Stimulated activated naive B cell treated with anti-CD40 and anti-IgM and Interleukin-4, amounts not matched to agents 10 μg/mL and 1 μg/mL and 100 μg/mL, for 72 hours (primary cell): ENCODE measurements at regions not wholly inside any gene's neighbourhood (a gene's known extent, or its start where the extent isn't known, plus 50 kb on each side); places are given as distances from the start of the nearest gene placed in this dataset.

Source experiments
- ATAC-seq, 2 donors: fragments of 150-1000 bp; cut with Tn5 transposase; replicated peaks; 2 replicates each; pipeline ENCODE4 v1.10.0; 2021; ENCODE audit warnings: moderate library complexity in 1 of 2
- DNase-seq: peaks from one replicate; pipeline ENCODE4 v3.0.0; 2021
- H3K27ac Mint-ChIP-seq: one replicate; pipeline ENCODE4 v1.8.0; 2022; ENCODE audit warnings: mild to moderate bottlenecking, mixed read lengths
- H3K27me3 Mint-ChIP-seq, 2 donors: one replicate each; pipeline ENCODE4 v1.8.0; 2022; ENCODE audit warnings: mixed read lengths in 2 of 2
- H3K36me3 Mint-ChIP-seq, 2 donors: one replicate each; pipeline ENCODE4 v1.8.0; 2022; ENCODE audit warnings: mixed read lengths in 2 of 2, mild to moderate bottlenecking in 1 of 2
- H3K4me1 Mint-ChIP-seq, 2 donors: one replicate each; pipeline ENCODE4 v1.8.0; 2022; ENCODE audit warnings: mixed read lengths in 2 of 2, mild to moderate bottlenecking in 1 of 2
- H3K4me3 Mint-ChIP-seq, 2 donors: one replicate each; pipeline ENCODE4 v1.8.0; 2022; ENCODE audit warnings: mild to moderate bottlenecking in 2 of 2, mixed read lengths in 2 of 2, moderate library complexity in 1 of 2
- H3K9me3 Mint-ChIP-seq, 2 donors: one replicate each; pipeline ENCODE4 v1.8.0; 2022; ENCODE audit warnings: mixed read lengths in 2 of 2, mild to moderate bottlenecking in 1 of 2

DNA sequence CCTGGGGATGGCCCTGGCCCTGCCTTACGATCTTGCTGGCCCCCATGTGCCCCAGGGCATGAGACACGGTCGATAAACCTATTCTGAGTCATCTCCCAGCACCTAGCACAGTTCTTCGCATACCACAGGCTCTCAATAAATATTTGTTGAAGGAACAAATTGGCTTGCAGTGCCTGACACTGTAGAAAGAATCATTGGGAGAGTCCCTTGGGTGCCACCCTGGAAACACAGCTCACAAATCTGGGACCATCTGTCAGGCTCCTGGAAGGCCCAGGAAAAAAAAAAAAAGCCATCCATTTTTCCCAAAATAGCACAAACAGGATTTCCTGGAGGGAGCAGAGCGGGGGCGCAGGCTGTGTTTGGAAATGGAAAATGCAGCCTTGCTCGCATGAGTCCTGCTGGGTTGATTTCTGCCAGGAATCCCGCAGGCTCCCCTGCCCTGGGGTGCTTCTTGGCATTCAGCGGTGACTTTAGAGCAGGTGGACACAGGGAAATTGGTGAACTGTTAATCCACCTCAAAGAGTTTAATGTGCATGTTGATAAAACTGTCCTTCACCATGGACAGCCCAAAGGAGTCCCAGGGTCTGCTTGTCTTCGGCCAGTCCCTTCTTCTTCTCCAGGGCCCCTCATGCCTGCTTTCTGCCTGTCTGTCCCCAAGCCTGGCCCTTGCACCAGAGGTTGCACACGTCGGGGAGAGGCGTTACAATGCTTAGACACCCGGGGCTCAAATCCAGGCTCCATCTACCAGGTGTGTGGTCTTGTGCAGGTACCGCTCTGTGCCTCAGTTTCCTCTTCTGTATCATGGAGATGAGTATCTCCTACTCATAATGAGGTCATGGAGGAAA, 106.1 kb upstream of the RFLNA start:
- ATAC-seq (no peak), DNase-seq (no peak)
- Mint-ChIP-seq H3K36me3 (no peaks in the 10 kb centered on the region), H3K27me3 (peaks cover 0 to 5% of the 10 kb centered on the region in 2 donors), H3K9me3 (peaks cover 3 to 6% of the 10 kb centered on the region in 2 donors), H3K4me3 (no peak overlapping the region), H3K27ac (no peak overlapping the region), H3K4me1 (no peaks in the 10 kb centered on the region)

DNA sequence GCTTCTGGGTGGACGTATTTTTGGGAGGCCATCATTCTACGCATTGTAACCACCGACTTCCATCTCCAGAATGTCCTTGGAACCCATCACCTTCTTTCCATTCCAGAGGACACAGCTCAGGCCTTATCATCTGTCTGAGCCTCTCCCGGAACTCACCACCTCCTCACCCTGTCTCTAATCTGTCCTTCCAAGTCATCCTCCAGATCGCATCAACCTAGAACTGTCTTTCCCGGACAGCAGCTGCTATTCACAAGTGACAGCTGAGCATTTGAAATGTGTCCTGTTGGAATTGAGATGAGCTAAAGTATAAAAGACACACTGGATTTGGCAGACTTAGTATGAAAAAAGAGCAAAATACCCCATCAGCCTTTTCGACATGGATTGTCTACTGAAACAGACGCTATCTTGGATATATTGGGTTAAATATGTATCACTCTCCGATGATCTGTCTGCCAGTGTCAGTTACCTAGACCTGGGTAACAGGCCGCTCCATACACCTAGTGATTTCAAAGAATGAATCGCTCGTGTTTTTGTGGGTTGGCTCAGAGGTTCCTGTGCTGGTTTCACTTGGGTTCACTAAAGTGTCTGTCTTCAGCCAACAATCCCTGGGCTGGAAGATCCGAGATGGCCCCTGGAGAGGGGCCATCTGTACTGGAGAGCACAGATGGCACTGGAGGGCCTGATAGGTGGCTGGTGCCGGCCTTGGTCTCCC, 104.4 kb upstream of the RFLNA start:
- H3K36me3 Mint-ChIP-seq, result no peaks in the 10 kb centered on the region
- H3K4me1 Mint-ChIP-seq, result no peaks in the 10 kb centered on the region
- DNase-seq (no peak), ATAC-seq (no peak)
- H3K4me3 Mint-ChIP-seq, result no peak overlapping the region
- peaks cover 0 to 5% of the 10 kb centered on the region in 2 donors for H3K27me3 Mint-ChIP-seq
- peaks cover 3 to 6% of the 10 kb centered on the region in 2 donors for H3K9me3 Mint-ChIP-seq
- H3K27ac Mint-ChIP-seq, result no peak overlapping the region

DNA sequence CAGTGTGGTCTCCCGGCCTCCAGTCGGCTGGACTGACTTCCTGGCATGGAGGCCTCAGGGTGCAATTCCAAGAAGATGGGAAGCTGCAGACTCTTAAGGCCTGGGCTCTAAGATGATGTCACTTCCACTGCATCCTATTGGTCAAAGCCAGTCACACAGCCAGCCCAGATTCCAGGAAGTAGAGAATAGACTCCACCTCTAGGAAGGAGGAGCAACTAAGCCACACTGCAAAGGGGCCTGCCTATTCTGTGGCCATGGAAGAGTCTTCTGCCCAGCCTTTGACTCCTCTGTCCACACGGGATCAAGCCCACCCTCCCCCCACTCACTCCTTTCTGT, 103.9 kb upstream of the RFLNA start:
- Mint-ChIP-seq H3K27ac (no peak overlapping the region), H3K4me3 (no peak overlapping the region), H3K36me3 (no peaks in the 10 kb centered on the region), H3K4me1 (no peaks in the 10 kb centered on the region), H3K27me3 (peaks cover 0 to 5% of the 10 kb centered on the region in 2 donors), H3K9me3 (peaks cover 3 to 6% of the 10 kb centered on the region in 2 donors)
- ATAC-seq (peak; percentile 34 to 52), DNase-seq (no peak)

DNA sequence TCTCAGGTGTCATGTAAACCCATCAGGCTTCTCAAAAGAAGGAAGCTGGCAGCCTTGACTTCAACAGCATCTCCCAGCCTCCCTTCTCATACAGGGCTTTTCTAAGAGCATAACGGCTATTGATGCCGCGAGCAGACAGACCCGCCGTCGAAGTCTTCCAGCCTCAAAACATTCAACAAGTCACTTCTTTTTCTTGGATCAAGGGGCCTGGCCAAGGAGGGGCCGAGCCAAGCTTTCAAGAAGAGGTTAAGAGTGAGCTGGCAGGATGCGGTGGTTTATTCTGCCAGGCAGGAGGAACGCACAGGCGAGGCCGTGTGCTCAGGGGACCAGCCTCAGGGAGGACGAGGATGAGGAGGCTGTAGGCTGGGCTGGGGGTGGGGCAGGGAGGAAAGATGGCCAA, 102.9 kb upstream of the RFLNA start:
- Mint-ChIP-seq H3K4me1 (no peaks in the 10 kb centered on the region), H3K9me3 (peaks cover 6 to 9% of the 10 kb centered on the region in 2 donors), H3K4me3 (no peak overlapping the region)

DNA sequence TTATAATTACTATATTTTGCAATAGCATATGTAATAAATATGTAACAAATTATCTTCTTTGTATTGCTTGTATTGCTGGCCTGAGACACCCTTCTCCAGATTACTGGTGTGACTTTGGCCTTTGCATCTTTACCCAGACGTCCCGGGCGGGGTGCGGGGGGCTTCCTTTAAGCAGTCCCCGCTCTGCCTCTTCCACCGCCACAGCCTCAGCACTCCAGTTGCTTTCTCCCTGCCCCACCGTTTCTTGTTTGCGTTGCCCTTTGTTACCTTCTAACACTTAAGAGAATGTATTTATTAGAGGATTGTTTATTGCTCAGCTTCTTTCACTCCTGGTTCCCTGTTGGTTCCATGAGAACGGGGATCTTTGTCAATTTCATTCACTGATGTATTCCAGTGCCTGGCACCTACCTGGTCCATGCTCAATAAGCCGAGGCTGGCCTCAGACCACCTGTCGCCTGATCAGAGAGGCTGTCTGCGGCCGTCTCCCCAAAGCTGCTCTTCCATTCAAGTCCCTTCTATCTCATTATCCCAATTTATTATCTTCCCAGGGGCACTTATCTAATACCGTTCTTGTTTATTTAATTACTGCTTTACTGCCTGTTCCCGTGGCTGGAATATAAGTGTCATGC, 100.5 kb upstream of the RFLNA start:
- H3K27me3 Mint-ChIP-seq, result peaks cover 5 to 9% of the 10 kb centered on the region in 2 donors
- H3K27ac Mint-ChIP-seq, result no peak overlapping the region
- no peak overlapping the region for H3K4me3 Mint-ChIP-seq

More for the DNA sequence above, 102.9 kb upstream of the RFLNA start:
- no peak for DNase-seq
- no peaks in the 10 kb centered on the region for H3K36me3 Mint-ChIP-seq
- H3K27me3 Mint-ChIP-seq, result peaks cover 0 to 5% of the 10 kb centered on the region in 2 donors
- no peak for ATAC-seq
- no peak overlapping the region for H3K27ac Mint-ChIP-seq

DNA sequence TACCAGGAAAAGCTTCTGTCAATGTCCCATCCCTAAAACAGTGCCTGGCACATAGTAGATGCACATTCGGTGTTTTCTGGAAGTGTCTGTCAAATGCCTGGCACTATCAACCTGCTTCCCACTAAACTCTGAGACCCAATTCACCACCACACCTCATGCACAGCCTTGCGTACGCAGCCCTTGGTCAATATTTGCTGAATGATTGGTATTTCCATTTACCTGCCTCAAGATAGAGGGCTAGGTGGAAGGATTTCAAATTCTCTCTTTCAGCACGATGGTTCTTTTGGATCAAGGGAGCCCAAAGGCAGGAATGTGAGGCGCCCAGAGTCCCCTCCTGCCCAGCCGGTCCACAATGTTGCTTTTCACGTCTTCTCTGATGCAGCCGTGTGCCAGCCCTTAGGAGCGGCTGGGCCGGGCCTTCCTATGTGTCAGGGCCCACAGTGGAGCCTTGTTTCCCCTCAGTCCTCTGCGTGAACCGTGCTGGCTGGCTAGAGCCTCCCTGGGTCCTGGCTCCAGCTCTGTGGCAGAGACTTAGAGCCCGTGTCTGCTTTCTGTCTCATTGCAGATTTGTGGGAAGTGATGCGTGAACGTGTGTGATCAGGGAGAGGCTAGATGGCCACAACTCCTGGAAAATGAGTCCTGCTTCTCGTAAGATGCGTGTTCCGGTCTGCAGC, 99.9 kb upstream of the RFLNA start:
- DNase-seq, result no peak
- H3K4me3 Mint-ChIP-seq, result no peak overlapping the region
- H3K4me1 Mint-ChIP-seq, result no peaks in the 10 kb centered on the region
- peaks cover 0 to 2% of the 10 kb centered on the region in 2 donors for H3K36me3 Mint-ChIP-seq
- peaks cover 11 to 14% of the 10 kb centered on the region in 2 donors for H3K9me3 Mint-ChIP-seq
- peaks cover 8 to 9% of the 10 kb centered on the region in 2 donors for H3K27me3 Mint-ChIP-seq
- no peak for ATAC-seq
- H3K27ac Mint-ChIP-seq, result no peak overlapping the region

More for the DNA sequence above, 100.5 kb upstream of the RFLNA start:
- H3K9me3 Mint-ChIP-seq, result peaks cover 11 to 14% of the 10 kb centered on the region in 2 donors
- peaks cover 0 to 2% of the 10 kb centered on the region in 2 donors for H3K36me3 Mint-ChIP-seq
- no peak for ATAC-seq
- no peaks in the 10 kb centered on the region for H3K4me1 Mint-ChIP-seq
- no peak for DNase-seq

DNA sequence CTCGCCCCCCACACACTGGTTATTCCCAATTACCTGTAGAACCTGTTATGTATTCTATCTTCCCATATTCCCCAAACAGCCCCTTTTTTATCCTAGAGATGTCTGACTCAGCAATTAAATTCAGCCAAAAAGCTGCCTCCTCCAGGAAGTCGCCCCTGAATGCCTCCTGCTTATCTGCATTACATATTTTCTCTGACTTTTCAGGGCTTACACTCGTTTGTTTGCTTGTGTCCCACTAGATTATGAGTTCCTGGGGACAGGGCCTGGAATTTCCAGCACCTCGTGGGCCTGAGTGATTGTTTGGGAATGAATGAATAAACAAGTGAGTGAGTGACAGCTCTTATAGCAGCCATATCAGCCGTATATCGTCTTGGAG, 99.3 kb upstream of the RFLNA start:
- no peak for ATAC-seq
- no peak for DNase-seq
- Mint-ChIP-seq H3K27ac (no peak overlapping the region), H3K4me1 (no peaks in the 10 kb centered on the region), H3K27me3 (peaks cover 9 to 13% of the 10 kb centered on the region in 2 donors), H3K36me3 (peaks cover 0 to 2% of the 10 kb centered on the region in 2 donors), H3K9me3 (peaks cover 11 to 14% of the 10 kb centered on the region in 2 donors), H3K4me3 (no peak overlapping the region)

DNA sequence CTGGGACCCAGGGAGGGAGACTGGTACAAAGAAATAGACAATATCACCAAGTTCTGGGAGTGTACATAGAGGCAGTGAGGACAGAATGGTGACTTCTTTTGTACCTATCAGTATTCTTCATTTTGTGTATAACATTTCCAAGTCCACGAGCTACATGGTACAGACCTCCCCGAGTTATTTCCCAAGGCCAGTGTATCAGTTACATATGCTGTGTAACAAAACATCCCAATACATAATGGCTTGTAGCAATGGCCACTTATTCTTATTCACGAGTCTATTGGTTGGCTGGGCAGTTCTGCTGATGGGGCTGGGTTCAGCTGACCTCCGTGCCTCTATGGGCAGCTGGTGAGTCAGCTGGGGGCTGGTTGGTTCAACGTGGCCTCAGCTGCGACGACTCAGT, 98.7 kb upstream of the RFLNA start:
- no peak overlapping the region for H3K27ac Mint-ChIP-seq
- H3K9me3 Mint-ChIP-seq, result peaks cover 12 to 17% of the 10 kb centered on the region in 2 donors
- H3K4me1 Mint-ChIP-seq, result no peaks in the 10 kb centered on the region
- peaks cover 9 to 19% of the 10 kb centered on the region in 2 donors for H3K27me3 Mint-ChIP-seq
- no peak overlapping the region for H3K4me3 Mint-ChIP-seq
- no peak for DNase-seq
- H3K36me3 Mint-ChIP-seq, result peaks cover 0 to 2% of the 10 kb centered on the region in 2 donors
- ATAC-seq, result no peak

DNA sequence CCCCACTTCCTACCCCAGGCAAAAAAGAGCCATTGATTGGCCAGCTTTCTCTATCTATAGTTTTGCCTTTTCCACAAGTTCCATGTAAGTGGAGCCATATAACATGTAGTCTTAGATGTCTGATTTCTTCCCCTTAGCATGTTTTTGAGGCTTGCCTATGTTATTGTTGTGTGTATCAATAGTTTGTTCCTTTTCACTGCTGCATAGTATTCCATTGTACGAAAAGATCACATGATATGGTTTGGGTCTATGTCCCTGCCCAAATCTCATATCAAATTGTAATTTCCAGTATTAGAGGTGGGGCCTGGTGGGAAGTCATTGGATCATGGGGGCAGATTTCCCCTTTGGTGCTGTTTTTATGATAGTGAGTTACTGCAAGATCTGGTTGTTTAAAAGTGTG, 93.6 kb upstream of the RFLNA start:
- H3K27me3 Mint-ChIP-seq, result peaks cover 5 to 26% of the 10 kb centered on the region in 2 donors
- DNase-seq, result no peak
- peaks cover 17 to 18% of the 10 kb centered on the region in 2 donors for H3K9me3 Mint-ChIP-seq
- no peak overlapping the region for H3K27ac Mint-ChIP-seq
- no peak overlapping the region for H3K4me3 Mint-ChIP-seq
- no peaks in the 10 kb centered on the region for H3K4me1 Mint-ChIP-seq
- no peak for ATAC-seq
- peaks cover under 1 to 3% of the 10 kb centered on the region in 2 donors for H3K36me3 Mint-ChIP-seq

DNA sequence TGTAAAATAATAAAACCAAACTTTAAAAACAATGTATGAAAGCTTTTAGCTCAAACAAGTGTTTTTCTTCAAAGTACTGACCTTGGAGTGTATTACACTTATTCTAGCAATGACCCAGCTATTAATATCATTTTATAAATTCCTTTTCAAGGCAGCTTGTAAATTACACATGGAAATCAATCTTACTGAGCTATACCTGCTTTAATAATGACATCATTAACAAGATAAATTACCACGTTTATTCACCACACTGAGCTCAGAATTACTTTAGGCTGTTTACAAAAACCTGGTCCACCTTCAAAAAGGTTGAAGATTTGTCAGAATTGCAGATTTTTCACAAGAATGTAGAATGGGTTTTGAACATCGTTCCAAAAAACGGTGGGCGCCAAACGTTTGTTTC, 91.7 kb upstream of the RFLNA start:
- no peak for DNase-seq
- peaks cover 0 to 2% of the 10 kb centered on the region in 2 donors for H3K4me1 Mint-ChIP-seq
- H3K36me3 Mint-ChIP-seq, result peaks cover 1 to 4% of the 10 kb centered on the region in 2 donors
- ATAC-seq, result no peak
- H3K27ac Mint-ChIP-seq, result no peak overlapping the region
- no peak overlapping the region for H3K4me3 Mint-ChIP-seq
- H3K27me3 Mint-ChIP-seq, result peaks cover 9 to 32% of the 10 kb centered on the region in 2 donors
- H3K9me3 Mint-ChIP-seq, result peaks cover 9 to 12% of the 10 kb centered on the region in 2 donors

DNA sequence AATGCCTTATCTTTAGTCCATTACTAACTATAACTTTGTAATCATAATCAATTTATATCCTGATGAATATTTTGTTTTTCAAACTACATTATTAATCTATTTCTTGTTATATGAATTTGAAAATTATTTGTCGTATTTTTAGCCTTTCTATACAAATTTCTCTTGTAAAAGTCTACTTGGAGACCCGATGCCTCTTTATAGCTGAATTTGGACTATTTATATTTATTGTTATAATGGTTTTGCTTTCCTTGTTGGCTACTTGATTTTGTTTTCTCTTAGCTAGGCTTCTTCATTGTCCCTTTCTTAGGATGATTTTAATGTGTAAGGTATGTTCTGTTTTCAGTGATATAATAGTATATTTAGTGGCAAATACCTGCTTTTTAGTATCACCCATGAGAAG, 89.5 kb upstream of the RFLNA start:
- H3K36me3 Mint-ChIP-seq, result peaks cover 1 to 4% of the 10 kb centered on the region in 2 donors
- no peak overlapping the region for H3K27ac Mint-ChIP-seq
- peaks cover 0 to 2% of the 10 kb centered on the region in 2 donors for H3K4me1 Mint-ChIP-seq
- peaks cover 9 to 12% of the 10 kb centered on the region in 2 donors for H3K9me3 Mint-ChIP-seq
- no peak overlapping the region for H3K4me3 Mint-ChIP-seq
- H3K27me3 Mint-ChIP-seq, result peaks cover 12 to 30% of the 10 kb centered on the region in 2 donors
- DNase-seq (no peak), ATAC-seq (no peak)

DNA sequence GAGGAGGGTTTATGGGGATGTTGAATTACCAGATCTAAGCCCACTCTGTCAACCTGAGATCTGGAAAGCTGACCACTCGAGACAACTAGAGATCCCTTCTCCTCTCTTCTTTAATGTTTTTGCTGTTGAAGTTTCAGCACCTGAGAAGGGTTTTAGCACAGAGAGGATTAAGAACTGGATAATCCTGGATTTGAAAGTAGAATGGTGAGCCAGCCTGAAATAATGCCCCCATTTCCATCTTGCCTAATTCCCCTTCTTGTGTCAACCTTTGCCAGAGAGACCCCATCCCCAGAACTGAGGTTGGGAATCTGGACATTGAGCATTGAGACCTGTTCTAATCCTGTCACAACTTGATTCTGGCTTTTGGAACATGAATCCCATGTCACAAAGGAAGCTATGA, 87.8 kb upstream of the RFLNA start:
- ATAC-seq (no peak), DNase-seq (no peak)
- peaks cover 0 to 4% of the 10 kb centered on the region in 2 donors for H3K36me3 Mint-ChIP-seq
- H3K27ac Mint-ChIP-seq, result no peak overlapping the region
- peaks cover 0 to 2% of the 10 kb centered on the region in 2 donors for H3K4me1 Mint-ChIP-seq
- no peak overlapping the region for H3K4me3 Mint-ChIP-seq
- peaks cover 7 to 11% of the 10 kb centered on the region in 2 donors for H3K9me3 Mint-ChIP-seq
- peaks cover 12 to 16% of the 10 kb centered on the region in 2 donors for H3K27me3 Mint-ChIP-seq

DNA sequence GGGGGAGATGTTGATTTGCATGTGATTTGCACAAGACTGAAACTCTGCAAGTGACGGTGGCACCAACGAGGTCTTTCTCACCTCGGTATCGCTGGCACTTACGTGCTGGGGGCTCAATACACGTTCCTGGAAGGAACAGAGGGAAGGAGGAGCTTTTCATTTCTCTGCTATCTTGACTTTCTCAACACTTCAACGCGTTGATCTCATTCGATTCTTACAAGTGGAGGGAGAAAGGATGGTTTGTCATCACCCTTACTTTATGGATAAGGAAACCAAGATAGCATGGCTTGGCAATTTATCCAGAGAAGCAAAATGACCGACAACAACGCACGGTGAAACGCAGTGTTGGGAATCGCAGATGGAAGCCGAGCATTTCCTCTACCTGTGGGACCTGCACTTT, 87.3 kb upstream of the RFLNA start:
- Mint-ChIP-seq H3K27ac (no peak overlapping the region), H3K27me3 (peaks cover 12 to 16% of the 10 kb centered on the region in 2 donors), H3K4me3 (no peak overlapping the region), H3K4me1 (peaks cover 0 to 2% of the 10 kb centered on the region in 2 donors), H3K36me3 (peaks cover 0 to 4% of the 10 kb centered on the region in 2 donors), H3K9me3 (peaks cover 7 to 11% of the 10 kb centered on the region in 2 donors)
- no peak for DNase-seq
- ATAC-seq, result no peak

DNA sequence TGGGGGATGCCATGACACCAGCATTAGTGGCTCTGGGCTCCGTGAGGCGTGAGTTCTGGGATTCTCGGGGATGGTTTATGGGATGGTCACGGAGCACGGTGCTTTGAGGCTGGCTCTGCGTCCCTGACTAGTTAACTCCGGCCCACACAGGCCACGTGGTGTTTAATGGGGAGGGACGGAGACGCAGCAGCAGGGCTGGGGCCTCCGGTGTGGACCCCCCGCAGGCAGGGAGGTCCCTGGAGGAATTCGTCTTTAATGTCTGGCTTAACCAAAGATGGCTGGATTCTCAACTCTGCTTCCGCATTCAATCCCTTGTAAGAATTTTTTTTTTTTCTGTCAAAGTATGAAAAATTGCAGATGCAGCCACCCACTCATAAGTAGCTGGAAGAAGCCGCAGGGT, 86.4 kb upstream of the RFLNA start:
- peaks cover 7 to 14% of the 10 kb centered on the region in 2 donors for H3K9me3 Mint-ChIP-seq
- peaks cover 0 to 4% of the 10 kb centered on the region in 2 donors for H3K36me3 Mint-ChIP-seq
- no peak overlapping the region for H3K27ac Mint-ChIP-seq
- H3K27me3 Mint-ChIP-seq, result peaks cover 15 to 20% of the 10 kb centered on the region in 2 donors
- H3K4me1 Mint-ChIP-seq, result peaks cover 0 to 2% of the 10 kb centered on the region in 2 donors
- no peak overlapping the region for H3K4me3 Mint-ChIP-seq
- DNase-seq, result no peak
- ATAC-seq, result no peak
